ENCODE measurements at regions not wholly inside any gene's neighbourhood (a gene's known extent, or its start where the extent isn't known, plus 50 kb on each side); places are given as distances from the start of the nearest gene placed in this dataset.
"Not testable (repeated sequence)": the region's sequence is repeated elsewhere in the genome, so short reads cannot be mapped to it uniquely, and the experiment has no call there.

DNA sequence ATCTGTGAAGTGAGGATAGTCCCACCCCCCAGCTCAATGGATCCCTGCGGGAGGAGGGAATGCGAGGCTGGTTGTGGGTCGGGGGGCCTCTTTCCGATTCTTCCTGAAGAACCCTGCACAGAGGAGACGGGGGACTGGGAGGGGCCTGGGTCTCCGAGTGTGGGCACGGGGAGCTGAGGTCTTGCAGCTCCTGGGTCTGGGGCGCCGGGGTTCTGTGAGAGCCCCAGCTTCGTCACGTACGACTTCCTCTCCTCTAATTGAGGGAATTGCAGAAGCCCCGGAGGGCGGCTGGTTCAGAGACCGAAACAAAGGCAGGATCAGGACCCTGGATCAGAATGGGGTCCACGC, 66.6 kb downstream of the DIO3 start:
- no peak for DNase-seq (ENCODE audit: low read depth in 1 of 2, low spot score in 1 of 2)
- TF ChIP-seq, protein P1, sequence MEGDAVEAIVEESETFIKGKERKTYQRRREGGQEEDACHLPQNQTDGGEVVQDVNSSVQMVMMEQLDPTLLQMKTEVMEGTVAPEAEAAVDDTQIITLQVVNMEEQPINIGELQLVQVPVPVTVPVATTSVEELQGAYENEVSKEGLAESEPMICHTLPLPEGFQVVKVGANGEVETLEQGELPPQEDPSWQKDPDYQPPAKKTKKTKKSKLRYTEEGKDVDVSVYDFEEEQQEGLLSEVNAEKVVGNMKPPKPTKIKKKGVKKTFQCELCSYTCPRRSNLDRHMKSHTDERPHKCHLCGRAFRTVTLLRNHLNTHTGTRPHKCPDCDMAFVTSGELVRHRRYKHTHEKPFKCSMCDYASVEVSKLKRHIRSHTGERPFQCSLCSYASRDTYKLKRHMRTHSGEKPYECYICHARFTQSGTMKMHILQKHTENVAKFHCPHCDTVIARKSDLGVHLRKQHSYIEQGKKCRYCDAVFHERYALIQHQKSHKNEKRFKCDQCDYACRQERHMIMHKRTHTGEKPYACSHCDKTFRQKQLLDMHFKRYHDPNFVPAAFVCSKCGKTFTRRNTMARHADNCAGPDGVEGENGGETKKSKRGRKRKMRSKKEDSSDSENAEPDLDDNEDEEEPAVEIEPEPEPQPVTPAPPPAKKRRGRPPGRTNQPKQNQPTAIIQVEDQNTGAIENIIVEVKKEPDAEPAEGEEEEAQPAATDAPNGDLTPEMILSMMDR (IDR thresholded peaks at IDR 0.05; ENCODE audit: low read depth, low read length) = no peak
- no peaks in the 10 kb centered on the region for H3K4me1 ChIP-seq (ENCODE audit: low read depth)
- H3K27me3 ChIP-seq = peaks cover 13% of the 10 kb centered on the region
- H3K27ac ChIP-seq = no peak overlapping the region
- no peak overlapping the region for H3K4me3 ChIP-seq
- no peaks in the 10 kb centered on the region for H3K36me3 ChIP-seq
- H3K9me3 ChIP-seq (ENCODE audit: low read depth) = no peaks in the 10 kb centered on the region

DNA sequence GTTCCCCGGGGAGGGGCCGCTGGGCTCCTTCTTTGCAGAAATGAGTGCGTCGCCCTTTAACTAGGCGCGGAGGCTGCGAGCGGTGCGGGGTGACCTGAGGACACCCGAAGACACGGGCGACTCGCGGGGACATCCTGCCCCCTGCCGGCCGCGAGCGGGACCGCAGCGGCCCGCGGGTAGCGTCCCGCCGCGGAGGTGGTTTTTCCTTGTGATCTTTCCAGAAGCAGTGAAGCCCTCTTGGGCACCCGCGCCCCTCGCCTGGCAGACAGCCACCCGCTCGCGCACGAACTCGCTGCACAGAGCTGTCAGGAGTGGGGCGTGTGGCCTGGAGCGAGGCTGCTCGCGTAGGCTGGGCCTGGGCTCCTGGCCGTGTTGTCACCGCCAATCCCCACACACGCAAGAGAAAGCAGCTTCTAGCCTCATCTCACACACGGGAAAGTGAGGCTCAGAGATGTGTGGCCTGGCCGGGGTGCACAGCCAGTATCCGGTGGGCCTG, 67.2 kb downstream of the DIO3 start:
- Histone ChIP-seq H3K27me3 (peaks cover 13% of the 10 kb centered on the region), H3K4me3 (no peak overlapping the region), H3K9me3 (ENCODE audit: low read depth) (no peaks in the 10 kb centered on the region), H3K36me3 (no peaks in the 10 kb centered on the region), H3K27ac (no peak overlapping the region), H3K4me1 (ENCODE audit: low read depth) (no peaks in the 10 kb centered on the region)
- TF ChIP-seq, protein P1 (IDR thresholded peaks at IDR 0.05; ENCODE audit: low read depth, low read length) = peak; percentile 85
- DNase-seq (ENCODE audit: low read depth in 1 of 2, low spot score in 1 of 2) = peak; percentile 76 to 77

DNA sequence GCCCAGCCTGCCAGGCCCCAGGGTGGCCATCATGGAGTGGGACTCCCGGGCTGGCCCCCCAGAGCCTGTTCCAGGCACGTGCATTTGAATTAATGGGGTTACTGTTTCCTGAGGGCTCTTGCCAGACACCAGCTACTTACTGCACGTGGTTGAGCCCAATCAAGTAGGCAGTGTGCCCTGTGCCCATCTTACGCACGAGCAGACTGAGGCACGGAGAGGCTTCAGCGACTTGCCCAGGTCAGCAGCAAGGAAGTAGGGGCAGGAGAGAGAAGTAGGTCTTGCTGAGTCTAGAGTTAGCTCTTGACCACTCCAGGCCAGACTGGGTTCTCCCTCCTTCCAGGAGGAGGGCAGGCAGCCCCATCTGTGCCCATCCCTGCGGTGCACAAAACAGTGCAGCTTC, 67.7 kb downstream of the DIO3 start:
- Histone ChIP-seq H3K36me3 (no peaks in the 10 kb centered on the region), H3K9me3 (ENCODE audit: low read depth) (no peaks in the 10 kb centered on the region), H3K4me1 (ENCODE audit: low read depth) (no peaks in the 10 kb centered on the region), H3K27ac (no peak overlapping the region), H3K4me3 (no peak overlapping the region), H3K27me3 (peaks cover 13% of the 10 kb centered on the region)
- no peak for DNase-seq (ENCODE audit: low read depth in 1 of 2, low spot score in 1 of 2)
- TF ChIP-seq, protein P1 (IDR thresholded peaks at IDR 0.05; ENCODE audit: low read depth, low read length) = no peak

DNA sequence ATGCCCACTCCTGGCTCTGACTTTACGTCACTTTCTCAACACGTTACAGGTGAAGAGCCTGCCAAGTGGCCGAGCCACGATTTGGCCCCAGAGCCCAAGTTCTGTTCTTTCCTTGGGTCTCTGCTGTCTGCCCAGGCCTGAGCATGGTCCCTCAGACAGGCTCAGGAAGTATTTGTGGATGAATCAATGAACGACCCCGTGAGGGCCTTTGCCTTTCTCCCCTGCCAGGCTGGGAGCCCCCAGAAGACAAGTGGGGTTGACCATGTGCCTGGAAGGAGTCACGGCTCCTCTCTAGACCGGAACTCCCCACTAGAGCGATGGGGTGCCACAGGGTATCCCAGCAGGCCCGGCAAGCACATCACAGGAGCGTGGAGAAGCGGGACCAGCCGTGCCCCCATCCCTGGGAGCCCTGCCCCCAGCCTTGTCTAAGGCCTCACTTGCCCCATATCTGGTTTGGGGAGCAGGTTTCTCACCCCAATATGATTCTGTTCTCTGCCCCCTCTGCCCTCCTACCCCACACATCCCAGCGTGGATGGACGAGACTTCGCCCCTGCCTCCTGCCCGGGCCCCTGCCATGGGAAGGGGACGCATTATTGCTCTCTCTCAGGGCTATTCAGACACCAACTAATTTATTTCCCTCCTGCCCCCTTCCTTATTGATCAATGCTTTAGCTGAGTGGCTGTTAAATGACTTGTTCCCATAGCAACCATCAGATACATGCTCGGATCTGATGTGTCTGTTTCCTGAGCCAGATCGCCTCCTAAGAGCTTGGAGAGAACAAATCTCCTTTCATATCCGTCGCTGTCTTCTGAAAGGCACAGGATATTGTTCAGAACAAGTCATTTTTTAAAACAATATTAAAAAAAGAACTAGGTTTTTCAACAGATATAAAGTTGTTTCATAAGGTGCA, 69.0 kb downstream of the DIO3 start:
- DNase-seq (ENCODE audit: low read depth in 1 of 2, low spot score in 1 of 2) = no peak
- Histone ChIP-seq H3K27ac (no peak overlapping the region), H3K27me3 (peaks cover 13% of the 10 kb centered on the region), H3K9me3 (ENCODE audit: low read depth) (no peaks in the 10 kb centered on the region), H3K4me3 (no peak overlapping the region), H3K4me1 (ENCODE audit: low read depth) (no peaks in the 10 kb centered on the region), H3K36me3 (no peaks in the 10 kb centered on the region)
- TF ChIP-seq, protein P1 (IDR thresholded peaks at IDR 0.05; ENCODE audit: low read depth, low read length) = no peak

DNA sequence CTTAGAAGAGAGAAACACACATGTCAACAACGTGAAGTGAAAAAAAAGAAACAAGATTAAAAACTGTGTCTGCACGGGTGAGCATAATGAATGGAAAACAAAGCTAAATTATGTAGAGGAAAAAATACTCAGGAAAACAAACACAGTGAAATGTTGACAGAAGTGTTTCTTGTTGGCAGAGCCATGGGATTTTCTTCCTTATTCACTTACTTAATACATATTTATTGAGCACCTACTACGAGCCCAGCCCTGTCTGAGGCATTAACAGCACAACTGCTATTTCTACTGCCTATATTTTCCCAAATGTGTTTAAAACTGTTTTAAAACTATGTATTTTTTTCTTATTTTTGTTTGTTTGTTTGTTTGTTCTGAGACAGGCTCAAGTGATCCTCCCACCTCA, 69.9 kb downstream of the DIO3 start:
- H3K27me3 ChIP-seq = peaks cover 13% of the 10 kb centered on the region
- H3K9me3 ChIP-seq (ENCODE audit: low read depth) = no peaks in the 10 kb centered on the region
- H3K4me1 ChIP-seq (ENCODE audit: low read depth) = no peaks in the 10 kb centered on the region
- no peak overlapping the region for H3K27ac ChIP-seq
- no peaks in the 10 kb centered on the region for H3K36me3 ChIP-seq
- no peak overlapping the region for H3K4me3 ChIP-seq
- no peak for DNase-seq (ENCODE audit: low read depth in 1 of 2, low spot score in 1 of 2)
- TF ChIP-seq, protein P1 (IDR thresholded peaks at IDR 0.05; ENCODE audit: low read depth, low read length) = no peak

DNA sequence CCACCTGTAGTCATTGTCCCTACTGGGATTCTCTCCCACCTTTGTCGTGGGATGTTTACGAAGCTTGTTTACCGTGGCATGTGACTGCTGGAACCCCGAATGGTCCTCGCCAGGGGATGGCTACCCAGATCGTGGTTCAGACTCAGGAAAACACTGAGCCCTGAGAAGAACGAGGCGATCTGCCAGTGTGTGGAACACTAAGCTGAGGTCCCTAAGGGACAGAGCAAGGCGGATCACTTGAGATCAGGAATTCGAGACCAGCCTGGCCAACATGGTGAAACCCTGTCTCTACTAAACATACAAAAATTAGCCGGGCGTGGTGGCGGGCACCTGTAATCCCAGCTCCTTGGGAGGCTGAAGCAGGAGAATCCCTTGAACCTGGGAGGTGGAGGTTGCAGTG, 70.7 kb downstream of the DIO3 start:
- not testable (repeated sequence) for H3K4me3 ChIP-seq, H3K36me3 ChIP-seq
- H3K27me3 ChIP-seq = peaks cover 13% of the 10 kb centered on the region

More for the DNA sequence above, 70.7 kb downstream of the DIO3 start:
- not testable (repeated sequence) for H3K27ac ChIP-seq; H3K9me3 ChIP-seq (ENCODE audit: low read depth); DNase-seq (ENCODE audit: low read depth in 1 of 2, low spot score in 1 of 2); H3K4me1 ChIP-seq (ENCODE audit: low read depth)

Data from cardiac muscle cell (in vitro differentiated cells and primary cell).